Tibial nerve (tissue), 3 donors: ENCODE measurements at regions not wholly inside any gene's neighbourhood (a gene's known extent, or its start where the extent isn't known, plus 50 kb on each side); places are given as distances from the start of the nearest gene placed in this dataset.

Experiments used
- CTCF ChIP-seq, 5 experiments: fragments of 200-600 bp in 3 of 5; fragments of 450-650 bp in 2 of 5; sonication (generic) in 3 of 5; IDR thresholded peaks; one replicate each; pipeline ENCODE4 v1.5.1; 2016 to 2019; ENCODE audit warnings: antibody characterized with exemption in 5 of 5, mild to moderate bottlenecking in 3 of 5, moderate library complexity in 2 of 5
- POLR2A ChIP-seq, 2 donors: fragments of 450-650 bp; IDR thresholded peaks; one replicate each; pipeline ENCODE4 v1.6.1; 2017; ENCODE audit warnings: antibody characterized with exemption in 2 of 2, mild to moderate bottlenecking in 2 of 2, moderate library complexity in 2 of 2

GRCh38 chr3:166367947-166368533, 530.8 kb upstream of the BCHE start:
- TF ChIP-seq CTCF (IDR thresholded peaks at IDR 0.05) (no peak), POLR2A (IDR thresholded peaks at IDR 0.05) (no peak)
